ENCODE measurements at regions not wholly inside any gene's neighbourhood (a gene's known extent, or its start where the extent isn't known, plus 50 kb on each side); places are given as distances from the start of the nearest gene placed in this dataset.

- TF ChIP-seq POLR2A (IDR thresholded peaks at IDR 0.05) (no peak), CTCF (IDR thresholded peaks at IDR 0.05) (no peak), EP300 (IDR thresholded peaks at IDR 0.05) (no peak), POLR2AphosphoS5 (IDR thresholded peaks at IDR 0.05) (no peak)
These were observed 132.3 kb downstream of the HGF start for GRCh38 chr7:81637534-81637933.
